ENCODE measurements at regions not wholly inside any gene's neighbourhood (a gene's known extent, or its start where the extent isn't known, plus 50 kb on each side); places are given as distances from the start of the nearest gene placed in this dataset.

GRCh38 chr7:52782348-52782747, 253.1 kb upstream of the POM121L12 start:
- no peak for TF ChIP-seq CTCF (IDR thresholded peaks at IDR 0.05; ENCODE audit: low read depth, low read length, poor library complexity, severe bottlenecking)
- no peak for TF ChIP-seq EZH2phosphoT487 (IDR thresholded peaks at IDR 0.05; ENCODE audit: borderline replicate concordance, low read length)

Measured in DOHH2 (cell line).